Stimulated activated naive CD8-positive, alpha-beta T cell treated with anti-CD3 and anti-CD28 coated beads, Interleukin-15, Interleukin-2, amounts not matched to agents 100 ng/mL and 50 ng/mL, for 24 hours (primary cell): ENCODE measurements at regions not wholly inside any gene's neighbourhood (a gene's known extent, or its start where the extent isn't known, plus 50 kb on each side); places are given as distances from the start of the nearest gene placed in this dataset.

Experiments used
- H3K27ac Mint-ChIP-seq: one replicate; pipeline ENCODE4 v1.8.0; 2021; ENCODE audit warnings: mild to moderate bottlenecking, mixed read lengths
- H3K27me3 Mint-ChIP-seq: one replicate; pipeline ENCODE4 v1.8.0; 2021; ENCODE audit warnings: mixed read lengths
- H3K36me3 Mint-ChIP-seq: one replicate; pipeline ENCODE4 v1.8.0; 2021; ENCODE audit warnings: low read depth, mixed read lengths
- H3K4me1 Mint-ChIP-seq: one replicate; pipeline ENCODE4 v1.8.0; 2021; ENCODE audit warnings: low read depth, mixed read lengths
- H3K4me3 Mint-ChIP-seq: one replicate; pipeline ENCODE4 v1.8.0; 2021; ENCODE audit warnings: mild to moderate bottlenecking, mixed read lengths
- H3K9me3 Mint-ChIP-seq: one replicate; pipeline ENCODE4 v1.8.0; 2021; ENCODE audit warnings: mixed read lengths

- Mint-ChIP-seq H3K9me3 (peaks cover 6% of the 10 kb centered on the region), H3K36me3 (no peaks in the 10 kb centered on the region), H3K4me1 (peaks cover 17% of the 10 kb centered on the region), H3K27me3 (no peaks in the 10 kb centered on the region), H3K27ac (no peak overlapping the region), H3K4me3 (no peak overlapping the region)
Measured at GRCh38 chr7:115132096-115132495, 210.2 kb downstream of the MDFIC start.

DNA sequence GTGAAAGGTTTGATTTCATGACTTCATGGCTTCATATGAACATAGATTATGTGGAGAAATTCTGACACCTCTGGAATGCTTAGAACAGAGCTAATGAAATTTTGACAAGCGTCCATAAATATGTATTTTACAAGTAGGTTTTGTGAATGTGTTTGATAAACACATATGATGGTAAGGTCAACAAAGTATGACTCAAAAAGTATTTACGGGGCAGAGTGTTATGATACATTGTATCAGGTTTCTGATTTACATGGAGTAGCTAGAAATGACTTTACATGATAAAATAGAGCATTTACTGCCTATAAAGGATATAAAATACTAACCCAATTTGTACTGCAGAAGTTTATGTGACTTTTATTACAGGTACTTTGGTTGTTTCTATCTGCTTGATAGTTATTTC, 206.3 kb downstream of the MDFIC start:
- Mint-ChIP-seq H3K27ac (no peak overlapping the region), H3K36me3 (no peaks in the 10 kb centered on the region), H3K9me3 (peaks cover 2% of the 10 kb centered on the region), H3K4me1 (peaks cover under 1% of the 10 kb centered on the region), H3K27me3 (no peaks in the 10 kb centered on the region), H3K4me3 (no peak overlapping the region)

- no peak overlapping the region for H3K27ac Mint-ChIP-seq
- no peaks in the 10 kb centered on the region for H3K9me3 Mint-ChIP-seq
- no peaks in the 10 kb centered on the region for H3K27me3 Mint-ChIP-seq
- H3K4me3 Mint-ChIP-seq = no peak overlapping the region
- peaks cover 1% of the 10 kb centered on the region for H3K4me1 Mint-ChIP-seq
- no peaks in the 10 kb centered on the region for H3K36me3 Mint-ChIP-seq
Measured at GRCh38 chr7:115127399-115128021, 205.6 kb downstream of the MDFIC start.

DNA sequence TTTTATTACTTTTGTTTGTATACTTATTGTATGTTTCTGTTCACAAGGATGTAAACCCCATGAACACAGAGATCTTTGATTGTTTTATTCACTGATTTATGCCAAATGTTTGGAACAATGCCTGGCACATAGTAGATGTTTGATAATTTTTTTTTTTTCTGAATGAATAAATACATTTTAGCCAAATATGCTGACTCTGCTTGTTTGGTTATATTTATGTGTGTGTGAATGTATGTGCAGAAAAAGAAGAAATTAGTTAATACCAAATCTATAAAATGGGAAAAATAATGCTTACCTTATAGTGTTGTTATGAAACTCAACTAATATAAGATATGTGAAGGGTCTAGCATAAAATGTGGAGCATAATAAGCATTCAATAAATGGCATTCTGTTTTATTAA, 203.9 kb downstream of the MDFIC start:
- Mint-ChIP-seq H3K4me1 (peaks cover 4% of the 10 kb centered on the region), H3K27me3 (no peaks in the 10 kb centered on the region), H3K9me3 (no peaks in the 10 kb centered on the region), H3K4me3 (no peak overlapping the region), H3K27ac (no peak overlapping the region), H3K36me3 (no peaks in the 10 kb centered on the region)

DNA sequence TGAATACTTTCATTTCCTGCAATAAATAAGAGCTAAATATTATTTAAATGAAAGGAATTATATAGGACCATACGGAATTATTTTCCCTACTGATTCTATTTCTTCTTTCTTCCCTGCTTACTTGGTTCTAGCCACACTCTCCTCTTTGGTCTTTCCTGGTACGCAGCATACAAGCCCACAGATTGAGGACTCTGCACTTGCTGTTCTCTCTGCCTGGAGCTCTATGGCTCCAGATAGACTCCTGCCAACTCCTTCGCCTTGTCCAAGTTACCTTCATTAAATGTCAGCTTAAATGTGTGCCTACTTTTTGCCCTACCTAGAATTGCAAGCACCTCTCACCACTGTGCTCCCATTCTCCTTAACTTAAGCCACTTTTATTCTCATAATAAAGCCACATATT, 203.4 kb downstream of the MDFIC start:
- H3K27ac Mint-ChIP-seq = no peak overlapping the region
- H3K4me1 Mint-ChIP-seq = peaks cover 4% of the 10 kb centered on the region
- H3K4me3 Mint-ChIP-seq = no peak overlapping the region
- H3K27me3 Mint-ChIP-seq = no peaks in the 10 kb centered on the region
- H3K36me3 Mint-ChIP-seq = no peaks in the 10 kb centered on the region
- H3K9me3 Mint-ChIP-seq = no peaks in the 10 kb centered on the region

DNA sequence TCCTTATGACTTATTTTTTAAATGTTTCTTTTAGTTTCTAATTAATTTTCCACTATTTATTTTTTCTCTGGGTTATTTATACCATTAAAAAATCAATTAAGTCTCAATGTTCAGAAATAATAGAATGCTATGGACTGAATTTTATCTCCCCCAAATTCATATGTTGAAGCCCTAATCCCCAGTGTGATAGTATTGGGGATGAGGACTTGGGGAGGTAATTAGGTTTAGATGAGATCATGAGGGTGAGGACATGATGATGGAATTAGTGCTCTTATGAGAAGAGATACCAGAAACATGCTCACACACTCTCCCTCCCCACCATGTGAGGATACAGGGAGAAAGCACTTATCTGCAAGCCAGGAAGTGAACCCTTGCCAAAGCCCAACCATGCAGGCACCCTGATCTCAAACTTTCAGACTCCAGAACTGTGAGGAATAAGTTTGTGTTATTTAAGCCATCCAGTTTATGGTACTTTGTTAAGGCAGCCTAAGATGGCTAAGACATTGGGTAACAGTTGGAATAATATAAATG, 202.6 kb downstream of the MDFIC start:
- Mint-ChIP-seq H3K4me3 (no peak overlapping the region), H3K27ac (no peak overlapping the region), H3K9me3 (no peaks in the 10 kb centered on the region), H3K36me3 (no peaks in the 10 kb centered on the region), H3K27me3 (no peaks in the 10 kb centered on the region), H3K4me1 (peaks cover 4% of the 10 kb centered on the region)

GRCh38 chr7:115123441-115123840, 201.5 kb downstream of the MDFIC start:
- Mint-ChIP-seq H3K27ac (no peak overlapping the region), H3K4me3 (no peak overlapping the region), H3K27me3 (no peaks in the 10 kb centered on the region), H3K9me3 (no peaks in the 10 kb centered on the region), H3K4me1 (peaks cover 4% of the 10 kb centered on the region), H3K36me3 (no peaks in the 10 kb centered on the region)

DNA sequence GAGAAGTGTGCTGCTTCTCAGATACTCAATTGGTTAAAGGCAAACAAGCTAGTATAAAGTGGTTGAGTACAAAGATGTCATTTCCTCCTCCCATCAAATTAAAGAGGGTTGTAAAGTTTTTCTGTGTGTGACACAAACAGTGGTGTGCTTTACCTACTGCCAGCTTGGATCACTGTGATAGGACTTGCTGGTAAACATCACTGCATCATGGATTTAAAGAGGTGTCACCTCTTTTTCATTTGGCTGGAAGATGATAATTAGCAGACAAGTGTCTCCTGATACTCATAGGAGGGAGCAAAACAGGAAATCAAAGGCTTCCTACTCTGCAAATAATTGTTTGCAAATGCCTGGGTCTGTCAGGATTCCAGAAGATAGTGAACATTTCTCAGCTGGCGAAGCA, 200.5 kb downstream of the MDFIC start:
- no peaks in the 10 kb centered on the region for H3K9me3 Mint-ChIP-seq
- no peaks in the 10 kb centered on the region for H3K27me3 Mint-ChIP-seq
- no peak overlapping the region for H3K27ac Mint-ChIP-seq
- H3K4me1 Mint-ChIP-seq = peaks cover 4% of the 10 kb centered on the region
- no peaks in the 10 kb centered on the region for H3K36me3 Mint-ChIP-seq
- H3K4me3 Mint-ChIP-seq = no peak overlapping the region

- no peak overlapping the region for H3K4me3 Mint-ChIP-seq
- no peaks in the 10 kb centered on the region for H3K9me3 Mint-ChIP-seq
- no peaks in the 10 kb centered on the region for H3K36me3 Mint-ChIP-seq
- no peaks in the 10 kb centered on the region for H3K27me3 Mint-ChIP-seq
- no peak overlapping the region for H3K27ac Mint-ChIP-seq
- peaks cover 4% of the 10 kb centered on the region for H3K4me1 Mint-ChIP-seq
Measured at GRCh38 chr7:115117748-115118147, 195.9 kb downstream of the MDFIC start.

GRCh38 chr7:115116773-115117715, 195.2 kb downstream of the MDFIC start:
- Mint-ChIP-seq H3K4me1 (no peaks in the 10 kb centered on the region), H3K9me3 (no peaks in the 10 kb centered on the region), H3K27me3 (no peaks in the 10 kb centered on the region), H3K4me3 (no peak overlapping the region), H3K36me3 (no peaks in the 10 kb centered on the region), H3K27ac (no peak overlapping the region)

- Mint-ChIP-seq H3K4me1 (no peaks in the 10 kb centered on the region), H3K4me3 (no peak overlapping the region), H3K27me3 (no peaks in the 10 kb centered on the region), H3K36me3 (no peaks in the 10 kb centered on the region), H3K27ac (no peak overlapping the region), H3K9me3 (no peaks in the 10 kb centered on the region)
Measured at GRCh38 chr7:115113776-115114175, 191.9 kb downstream of the MDFIC start.

GRCh38 chr7:115113131-115113530, 191.2 kb downstream of the MDFIC start:
- Mint-ChIP-seq H3K4me3 (no peak overlapping the region), H3K4me1 (no peaks in the 10 kb centered on the region), H3K27ac (no peak overlapping the region), H3K36me3 (no peaks in the 10 kb centered on the region), H3K27me3 (no peaks in the 10 kb centered on the region), H3K9me3 (no peaks in the 10 kb centered on the region)

GRCh38 chr7:115110523-115110922, 188.6 kb downstream of the MDFIC start:
- H3K4me3 Mint-ChIP-seq = no peak overlapping the region
- no peaks in the 10 kb centered on the region for H3K9me3 Mint-ChIP-seq
- no peaks in the 10 kb centered on the region for H3K4me1 Mint-ChIP-seq
- no peaks in the 10 kb centered on the region for H3K36me3 Mint-ChIP-seq
- H3K27ac Mint-ChIP-seq = no peak overlapping the region
- no peaks in the 10 kb centered on the region for H3K27me3 Mint-ChIP-seq

DNA sequence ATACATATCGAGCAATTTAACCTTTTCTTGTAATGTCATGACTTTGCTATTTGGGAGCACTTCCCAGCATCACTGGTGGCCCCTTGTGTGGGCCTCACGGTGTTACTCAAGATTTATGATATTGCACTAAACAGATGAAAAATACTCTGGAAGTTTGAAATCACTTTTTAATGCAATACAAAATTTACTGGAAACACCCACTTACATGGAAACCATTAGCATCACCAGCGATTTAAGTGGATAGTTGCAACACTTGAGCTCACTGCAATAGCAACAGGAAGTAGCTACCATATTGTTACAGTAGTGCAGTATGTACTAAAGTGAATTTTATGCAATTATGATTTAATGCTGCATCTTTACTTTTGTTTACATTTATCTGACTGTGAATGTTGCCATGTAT, 184.4 kb downstream of the MDFIC start:
- no peaks in the 10 kb centered on the region for H3K36me3 Mint-ChIP-seq
- no peaks in the 10 kb centered on the region for H3K9me3 Mint-ChIP-seq
- H3K4me3 Mint-ChIP-seq = no peak overlapping the region

GRCh38 chr7:115102738-115103137, 180.8 kb downstream of the MDFIC start:
- no peaks in the 10 kb centered on the region for H3K9me3 Mint-ChIP-seq
- H3K27ac Mint-ChIP-seq = no peak overlapping the region
- no peaks in the 10 kb centered on the region for H3K4me1 Mint-ChIP-seq
- no peaks in the 10 kb centered on the region for H3K36me3 Mint-ChIP-seq
- no peak overlapping the region for H3K4me3 Mint-ChIP-seq
- H3K27me3 Mint-ChIP-seq = no peaks in the 10 kb centered on the region

More for the DNA sequence above, 184.4 kb downstream of the MDFIC start:
- Mint-ChIP-seq H3K27me3 (no peaks in the 10 kb centered on the region), H3K4me1 (no peaks in the 10 kb centered on the region), H3K27ac (no peak overlapping the region)
